ENCODE measurements at regions not wholly inside any gene's neighbourhood (a gene's known extent, or its start where the extent isn't known, plus 50 kb on each side); places are given as distances from the start of the nearest gene placed in this dataset.

DNA sequence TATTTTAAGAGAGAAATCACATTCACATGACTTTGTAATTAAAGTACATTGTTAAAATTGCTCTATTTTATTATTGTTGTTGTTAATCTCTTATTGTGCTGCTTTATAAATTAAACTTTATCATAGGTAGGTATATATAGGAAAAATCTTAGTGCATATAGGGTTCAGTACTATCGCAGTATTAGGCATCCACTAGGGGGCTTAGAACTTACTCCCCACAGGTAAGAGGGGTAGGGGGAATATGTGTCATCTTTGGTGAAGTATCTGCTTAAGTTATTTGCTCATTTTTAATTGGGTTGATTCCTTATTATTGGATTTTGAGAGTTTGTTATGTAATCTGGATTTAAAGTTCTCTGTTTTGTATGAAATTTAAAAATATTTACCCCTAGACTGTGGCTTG, 385.2 kb downstream of the DUSP10 start:
- 60 to 100% (median 87%) methylated on average over 1 of the region's 1 CpG; no CpG with 5 or more reads in 2 of the 10 experiments for WGBS, 10 experiments
- no peaks in the 10 kb centered on the region for H3K4me1 ChIP-seq (replicated peaks in 1 of 2)
- H3K27ac ChIP-seq, result no peak overlapping the region
- in situ Hi-C loops (cut with MboI; ENCODE audit: low pct_unique_long_range_greater_than_20kb in 2 of 9, low sequenced_read_pairs in 9 of 9, unreplicated experiment in 9 of 9), result no loop called here
- ATAC-seq (replicated peaks in 6 of 8), result no peak
- H3K4me3 ChIP-seq, result no peak overlapping the region

DNA sequence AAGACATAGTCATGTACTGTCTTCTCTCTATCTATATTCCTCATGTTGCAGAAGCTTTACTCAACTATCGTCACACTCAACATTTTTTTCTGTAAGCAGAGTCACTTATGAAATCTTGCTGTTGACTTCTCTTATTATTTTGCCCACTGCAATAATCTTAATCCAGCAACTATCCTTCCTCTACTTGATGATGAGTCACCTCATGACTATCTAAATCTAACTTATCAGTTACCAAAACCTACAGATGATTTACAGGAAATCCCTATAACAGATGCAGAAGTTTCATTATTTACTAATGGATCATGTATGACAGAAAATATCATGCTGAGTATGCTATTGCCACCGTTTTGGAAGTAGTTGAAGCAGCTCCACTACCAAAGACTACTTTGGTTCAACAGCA, 378.9 kb downstream of the DUSP10 start:
- WGBS, 10 experiments, result 0 to 90% (median 66%) methylated on average over 1 to 2 of the region's 2 CpGs
- in situ Hi-C loops (cut with MboI; ENCODE audit: low pct_unique_long_range_greater_than_20kb in 2 of 9, low sequenced_read_pairs in 9 of 9, unreplicated experiment in 9 of 9), result no loop called here
- no peak for ATAC-seq (replicated peaks in 6 of 8)
- H3K27ac ChIP-seq, result no peak overlapping the region
- no peak overlapping the region for H3K4me3 ChIP-seq
- H3K4me1 ChIP-seq (replicated peaks in 1 of 2), result no peaks in the 10 kb centered on the region

GRCh38 chr1:221366495-221367110, 375.3 kb downstream of the DUSP10 start:
- Histone ChIP-seq H3K27ac (no peak overlapping the region), H3K4me3 (no peak overlapping the region), H3K4me1 (replicated peaks in 1 of 2) (peaks cover 4 to 6% of the 10 kb centered on the region in 2 donors)
- 0 to 74% (median 24%) methylated on average over 1 to 3 of the region's 3 CpGs; no CpG with 5 or more reads in 1 of the 10 experiments for WGBS, 10 experiments
- in situ Hi-C loops (cut with MboI; ENCODE audit: low pct_unique_long_range_greater_than_20kb in 2 of 9, low sequenced_read_pairs in 9 of 9, unreplicated experiment in 9 of 9), result no loop called here
- ATAC-seq (replicated peaks in 6 of 8), result peak in 3 of 8 experiments; percentile 24 to 48 (median 40)

GRCh38 chr1:221371705-221372104, 370.2 kb downstream of the DUSP10 start:
- in situ Hi-C loops (cut with MboI; ENCODE audit: low pct_unique_long_range_greater_than_20kb in 2 of 9, low sequenced_read_pairs in 9 of 9, unreplicated experiment in 9 of 9), result no loop called here
- peak in 7 of 8 experiments; percentile 29 to 96 (median 76) for ATAC-seq (replicated peaks in 6 of 8)
- Histone ChIP-seq H3K4me3 (no peak overlapping the region), H3K27ac (no peak overlapping the region), H3K4me1 (replicated peaks in 1 of 2) (peaks cover 7 to 11% of the 10 kb centered on the region in 2 donors)
- WGBS, 10 experiments, result 10 to 53% (median 36%) methylated on average over 2 to 3 of the region's 3 CpGs; no CpG with 5 or more reads in 6 of the 10 experiments

DNA sequence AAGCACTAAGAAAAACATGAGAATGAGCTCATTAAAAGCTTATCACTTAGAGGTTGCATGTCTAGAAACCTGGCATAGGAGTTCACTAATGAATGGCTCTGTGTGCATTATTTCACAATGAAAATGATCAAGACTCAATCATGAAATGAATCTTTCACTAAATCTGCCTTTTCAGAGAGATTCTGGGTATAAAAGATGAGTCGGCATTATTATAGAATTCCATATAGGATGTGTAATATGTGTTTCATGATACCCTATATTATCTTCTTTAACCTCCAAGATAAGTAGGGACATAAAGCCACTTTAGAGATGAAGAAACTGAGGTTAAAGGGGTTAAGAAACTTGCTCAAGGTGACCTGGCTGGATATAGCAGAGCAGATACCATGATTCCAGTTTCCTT, 368.1 kb downstream of the DUSP10 start:
- in situ Hi-C loops (cut with MboI; ENCODE audit: low pct_unique_long_range_greater_than_20kb in 2 of 9, low sequenced_read_pairs in 9 of 9, unreplicated experiment in 9 of 9), result no loop called here

GRCh38 chr1:221376286-221376685, 365.6 kb downstream of the DUSP10 start:
- in situ Hi-C loops (cut with MboI; ENCODE audit: low pct_unique_long_range_greater_than_20kb in 2 of 9, low sequenced_read_pairs in 9 of 9, unreplicated experiment in 9 of 9), result no loop called here
- 21 to 94% (median 82%) methylated on average over 2 to 5 of the region's 5 CpGs for WGBS, 10 experiments
- no peak overlapping the region for H3K27ac ChIP-seq
- no peak for ATAC-seq (replicated peaks in 6 of 8)
- H3K4me1 ChIP-seq (replicated peaks in 1 of 2), result peaks cover 5 to 10% of the 10 kb centered on the region in 2 donors
- no peak overlapping the region for H3K4me3 ChIP-seq

More for the DNA sequence above, 368.1 kb downstream of the DUSP10 start:
- ATAC-seq (replicated peaks in 6 of 8), result no peak
- Histone ChIP-seq H3K4me3 (no peak overlapping the region), H3K27ac (no peak overlapping the region), H3K4me1 (replicated peaks in 1 of 2) (peaks cover 7 to 11% of the 10 kb centered on the region in 2 donors)
- WGBS, 10 experiments, result 86 to 100% (median 96%) methylated on average over 1 of the region's 1 CpG; no CpG with 5 or more reads in 2 of the 10 experiments

DNA sequence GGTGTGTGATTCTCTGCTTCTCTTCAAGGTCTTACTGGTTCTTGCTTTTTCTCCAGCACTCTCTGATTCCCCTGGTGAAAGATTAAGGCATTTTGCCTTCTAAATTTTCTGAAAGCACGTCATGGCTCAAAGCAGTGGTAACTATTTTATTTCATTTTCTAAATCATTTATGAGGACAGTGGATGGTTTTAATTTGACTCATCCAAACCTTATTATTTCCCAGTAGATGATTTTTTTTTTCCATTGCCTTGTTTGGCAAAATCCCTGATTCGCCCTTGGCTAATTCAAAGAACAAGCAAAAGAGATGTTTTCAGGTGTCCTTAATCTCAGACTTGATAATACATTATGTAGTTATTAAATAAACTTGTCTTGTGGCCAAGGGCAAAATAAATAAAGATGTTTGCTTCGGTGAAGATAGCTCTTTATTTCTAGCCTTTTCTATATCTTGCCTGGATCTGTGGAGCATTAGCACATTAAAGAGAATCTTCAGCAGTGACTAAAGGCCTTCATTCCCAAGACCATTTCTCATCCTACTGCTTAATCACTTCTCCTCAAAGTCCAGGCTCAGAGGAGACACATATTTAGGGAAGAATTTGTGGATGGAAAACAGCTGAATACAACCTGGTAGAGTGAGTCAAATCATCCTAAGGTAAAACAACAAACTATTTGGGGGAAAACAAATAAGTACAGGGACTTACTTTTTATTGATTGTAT, 359.8 kb downstream of the DUSP10 start:
- peak in 1 of 8 experiments; percentile 46 for ATAC-seq (replicated peaks in 6 of 8)
- no peak overlapping the region for H3K4me3 ChIP-seq
- WGBS, 10 experiments, result 0 to 82% (median 57%) methylated on average over 1 to 3 of the region's 3 CpGs
- in situ Hi-C loops (cut with MboI; ENCODE audit: low pct_unique_long_range_greater_than_20kb in 2 of 9, low sequenced_read_pairs in 9 of 9, unreplicated experiment in 9 of 9), result no loop called here
- no peak overlapping the region for H3K27ac ChIP-seq
- no peaks in the 10 kb centered on the region for H3K4me1 ChIP-seq (replicated peaks in 1 of 2)

DNA sequence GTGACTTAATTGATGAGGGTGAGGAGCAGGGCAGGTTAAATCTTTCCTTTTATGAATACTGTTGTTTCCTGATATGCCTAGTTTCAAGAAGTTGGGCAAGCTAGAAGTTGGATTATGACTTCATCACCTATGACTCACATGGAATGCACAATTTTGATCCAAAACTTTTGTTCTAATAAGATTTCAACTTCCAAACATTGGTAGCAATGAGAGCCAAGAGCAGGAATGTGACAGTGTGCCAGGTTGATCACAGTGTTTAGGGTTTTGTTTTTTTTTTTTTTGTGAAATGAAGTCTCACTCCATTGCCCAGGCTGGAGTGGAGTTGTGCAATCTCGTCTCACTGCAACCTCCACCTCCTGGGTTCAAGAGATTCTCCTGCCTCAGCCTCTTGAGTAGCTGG, 349.4 kb downstream of the DUSP10 start:
- ATAC-seq (replicated peaks in 6 of 8), result no peak

GRCh38 chr1:221394011-221394544, 347.8 kb downstream of the DUSP10 start:
- Histone ChIP-seq H3K27ac (no peak overlapping the region), H3K4me1 (replicated peaks in 1 of 2) (peaks cover 0 to 3% of the 10 kb centered on the region in 2 donors), H3K4me3 (no peak overlapping the region)
- ATAC-seq (replicated peaks in 6 of 8), result peak in 2 of 8 experiments; percentile 32 to 55
- in situ Hi-C loops (cut with MboI; ENCODE audit: low pct_unique_long_range_greater_than_20kb in 2 of 9, low sequenced_read_pairs in 9 of 9, unreplicated experiment in 9 of 9), result no loop called here
- 0 to 81% (median 23%) methylated on average over 2 to 6 of the region's 6 CpGs for WGBS, 10 experiments

More for the DNA sequence above, 349.4 kb downstream of the DUSP10 start:
- 50 to 100% (median 97%) methylated on average over 1 of the region's 1 CpG; no CpG with 5 or more reads in 6 of the 10 experiments for WGBS, 10 experiments
- Histone ChIP-seq H3K4me1 (replicated peaks in 1 of 2) (peaks cover 0 to 3% of the 10 kb centered on the region in 2 donors), H3K27ac (no peak overlapping the region), H3K4me3 (no peak overlapping the region)
- in situ Hi-C loops (cut with MboI; ENCODE audit: low pct_unique_long_range_greater_than_20kb in 2 of 9, low sequenced_read_pairs in 9 of 9, unreplicated experiment in 9 of 9), result no loop called here

GRCh38 chr1:221396526-221396925, 345.4 kb downstream of the DUSP10 start:
- H3K4me1 ChIP-seq (replicated peaks in 1 of 2), result peaks cover 0 to 3% of the 10 kb centered on the region in 2 donors
- ATAC-seq (replicated peaks in 6 of 8), result no peak
- no peak overlapping the region for H3K27ac ChIP-seq
- in situ Hi-C loops (cut with MboI; ENCODE audit: low pct_unique_long_range_greater_than_20kb in 2 of 9, low sequenced_read_pairs in 9 of 9, unreplicated experiment in 9 of 9), result no loop called here
- H3K4me3 ChIP-seq, result no peak overlapping the region
- WGBS, 10 experiments, result 29 to 100% (median 67%) methylated on average over 1 of the region's 2 CpGs; no CpG with 5 or more reads in 5 of the 10 experiments

DNA sequence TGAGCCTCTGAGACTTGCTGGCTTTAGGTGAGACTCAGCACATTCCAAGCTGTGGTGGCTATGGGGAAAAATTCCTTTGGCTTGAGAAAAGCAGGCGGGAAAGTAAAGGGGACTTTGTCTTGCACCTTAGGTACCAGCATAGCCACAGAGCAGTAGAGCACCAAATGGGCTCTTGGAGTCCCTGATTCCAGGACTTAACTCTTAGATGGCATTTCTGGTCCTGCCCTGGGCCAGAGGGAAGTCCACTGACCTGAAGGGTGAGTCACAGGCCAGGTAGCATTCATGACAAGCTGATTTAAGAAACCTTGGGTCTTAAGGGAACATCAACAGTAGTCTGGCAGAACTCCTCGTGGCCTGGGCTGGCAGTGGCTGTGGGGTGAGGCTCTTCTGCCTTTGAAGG, 344.7 kb downstream of the DUSP10 start:
- 29 to 100% (median 75%) methylated on average over 1 to 2 of the region's 2 CpGs; no CpG with 5 or more reads in 5 of the 10 experiments for WGBS, 10 experiments
- Histone ChIP-seq H3K4me3 (no peak overlapping the region), H3K4me1 (replicated peaks in 1 of 2) (peaks cover 0 to 3% of the 10 kb centered on the region in 2 donors), H3K27ac (no peak overlapping the region)
- in situ Hi-C loops (cut with MboI; ENCODE audit: low pct_unique_long_range_greater_than_20kb in 2 of 9, low sequenced_read_pairs in 9 of 9, unreplicated experiment in 9 of 9), result no loop called here
- no peak for ATAC-seq (replicated peaks in 6 of 8)

DNA sequence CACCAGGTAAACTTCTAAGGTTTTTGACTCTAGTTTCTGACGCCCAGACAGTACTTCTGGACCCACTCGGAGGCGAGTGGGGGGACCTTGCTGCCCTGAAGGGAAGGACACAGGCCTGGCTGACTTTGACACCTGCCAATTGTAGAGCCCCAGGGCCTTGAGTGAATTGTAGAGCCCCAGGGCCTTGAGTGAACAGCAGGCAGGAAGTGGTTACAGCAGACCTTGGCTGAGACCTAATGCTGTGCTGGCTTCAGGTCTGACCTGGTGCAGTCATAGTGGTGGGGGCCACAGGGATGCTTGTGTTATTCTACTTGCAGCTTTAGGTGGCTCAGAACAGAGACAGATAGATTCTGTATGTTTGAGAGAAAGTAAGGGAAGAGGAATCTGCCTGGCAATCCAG, 344.3 kb downstream of the DUSP10 start:
- Histone ChIP-seq H3K27ac (no peak overlapping the region), H3K4me3 (no peak overlapping the region), H3K4me1 (replicated peaks in 1 of 2) (peaks cover 0 to 3% of the 10 kb centered on the region in 2 donors)
- WGBS, 10 experiments, result 33 to 100% (median 87%) methylated on average over 1 to 3 of the region's 3 CpGs; no CpG with 5 or more reads in 4 of the 10 experiments
- no peak for ATAC-seq (replicated peaks in 6 of 8)
- in situ Hi-C loops (cut with MboI; ENCODE audit: low pct_unique_long_range_greater_than_20kb in 2 of 9, low sequenced_read_pairs in 9 of 9, unreplicated experiment in 9 of 9), result no loop called here

- 0 to 88% (median 71%) methylated on average over 1 of the region's 1 CpG; no CpG with 5 or more reads in 3 of the 10 experiments for WGBS, 10 experiments
- no peak for ATAC-seq (replicated peaks in 6 of 8)
- Histone ChIP-seq H3K4me1 (replicated peaks in 1 of 2) (no peaks in the 10 kb centered on the region), H3K27ac (no peak overlapping the region), H3K4me3 (no peak overlapping the region)
- in situ Hi-C loops (cut with MboI; ENCODE audit: low pct_unique_long_range_greater_than_20kb in 2 of 9, low sequenced_read_pairs in 9 of 9, unreplicated experiment in 9 of 9), result no loop called here
Measured at GRCh38 chr1:221405146-221405545, 336.7 kb downstream of the DUSP10 start.
